ENCODE measurements at regions not wholly inside any gene's neighbourhood (a gene's known extent, or its start where the extent isn't known, plus 50 kb on each side); places are given as distances from the start of the nearest gene placed in this dataset.

DNA sequence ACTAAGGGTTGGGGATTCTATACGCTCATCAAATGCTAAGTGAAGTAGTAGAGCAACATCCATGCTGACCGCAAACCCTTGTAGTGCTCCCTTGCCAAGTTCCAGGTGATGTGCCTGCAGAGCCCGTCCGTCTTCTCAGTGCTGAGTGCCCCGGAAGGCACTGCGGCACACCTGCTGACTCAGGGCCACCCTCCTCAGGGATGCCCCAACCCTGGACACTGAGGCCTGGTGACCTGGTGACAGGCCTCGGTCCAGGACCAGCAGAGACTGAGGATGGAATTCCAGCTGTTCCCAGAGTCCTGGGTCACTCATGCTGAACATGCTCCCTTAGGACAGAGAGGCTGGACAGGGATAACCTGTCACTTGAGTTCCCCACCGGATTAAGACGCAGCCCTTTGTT lies 422.5 kb downstream of the OCA2 start:
- DNase-seq (ENCODE audit: low spot score in 2 of 2), result no peak
- Mint-ChIP-seq H3K9me3 (peaks cover 8 to 11% of the 10 kb centered on the region in 2 donors), H3K27ac (no peak overlapping the region), H3K36me3 (peaks cover 0 to 10% of the 10 kb centered on the region in 2 donors)
- ATAC-seq, result no peak

- Mint-ChIP-seq H3K36me3 (peaks cover 0 to 10% of the 10 kb centered on the region in 2 donors), H3K27ac (no peak overlapping the region), H3K9me3 (peaks cover 5 to 11% of the 10 kb centered on the region in 2 donors)
- ATAC-seq, result no peak
- no peak for DNase-seq (ENCODE audit: low spot score in 2 of 2)
These were observed 423.5 kb downstream of the OCA2 start for GRCh38 chr15:27675571-27675970.

GRCh38 chr15:27674826-27675225 lies 424.3 kb downstream of the OCA2 start:
- Mint-ChIP-seq H3K36me3 (peaks cover 0 to 10% of the 10 kb centered on the region in 2 donors), H3K27ac (no peak overlapping the region), H3K9me3 (peaks cover 5 to 11% of the 10 kb centered on the region in 2 donors)
- no peak for DNase-seq (ENCODE audit: low spot score in 2 of 2)
- no peak for ATAC-seq

- H3K36me3 Mint-ChIP-seq, result peaks cover 0 to 10% of the 10 kb centered on the region in 2 donors
- no peak overlapping the region for H3K27ac Mint-ChIP-seq
- H3K9me3 Mint-ChIP-seq, result peaks cover 5 to 14% of the 10 kb centered on the region in 2 donors
- ATAC-seq (no peak), DNase-seq (ENCODE audit: low spot score in 2 of 2) (no peak)
These were observed 425.2 kb downstream of the OCA2 start for GRCh38 chr15:27673766-27674445.

GRCh38 chr15:27672537-27672936 lies 426.6 kb downstream of the OCA2 start:
- Mint-ChIP-seq H3K27ac (no peak overlapping the region), H3K36me3 (peaks cover 0 to 10% of the 10 kb centered on the region in 2 donors), H3K9me3 (peaks cover 5 to 14% of the 10 kb centered on the region in 2 donors)
- ATAC-seq (no peak), DNase-seq (ENCODE audit: low spot score in 2 of 2) (no peak)

- no peak for DNase-seq (ENCODE audit: low spot score in 2 of 2)
- no peak for ATAC-seq
- H3K36me3 Mint-ChIP-seq, result peaks cover 0 to 10% of the 10 kb centered on the region in 2 donors
- no peak overlapping the region for H3K27ac Mint-ChIP-seq
- peaks cover 8 to 17% of the 10 kb centered on the region in 2 donors for H3K9me3 Mint-ChIP-seq
These were observed 427.2 kb downstream of the OCA2 start for GRCh38 chr15:27671819-27672437.

DNA sequence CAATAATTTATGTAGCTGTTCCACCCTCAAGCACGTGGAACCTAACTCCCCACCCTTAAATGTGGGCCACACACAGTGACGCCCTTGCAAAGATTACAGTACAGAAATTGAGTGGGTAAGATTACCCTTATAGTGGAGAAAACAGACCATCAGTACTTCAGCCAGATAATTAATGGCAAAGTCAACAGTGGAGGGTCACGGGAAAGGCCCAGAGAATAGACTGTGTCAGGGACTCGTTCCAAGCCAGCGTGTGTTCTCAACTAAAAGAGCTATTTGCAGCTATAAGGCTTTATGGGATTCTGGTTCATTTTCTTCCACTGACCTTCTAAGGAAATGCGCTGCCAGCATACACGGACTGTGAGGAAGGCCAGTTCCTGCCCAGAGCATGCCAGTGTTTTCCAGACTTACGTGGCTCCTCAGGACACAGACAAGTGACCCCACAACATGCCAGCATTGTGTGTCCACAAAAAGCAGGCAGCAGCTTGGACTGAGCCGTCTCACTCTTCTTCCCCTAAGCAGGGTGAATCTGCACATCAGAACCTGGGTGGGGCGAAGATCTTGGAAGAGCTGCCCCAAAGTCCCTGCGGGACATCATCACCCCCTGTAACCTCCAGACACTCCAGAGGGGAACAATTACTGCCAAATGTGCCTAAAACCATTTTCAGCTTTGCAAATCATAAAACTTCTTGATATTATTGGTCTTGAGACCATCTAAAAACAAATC lies 428.5 kb downstream of the OCA2 start:
- Mint-ChIP-seq H3K36me3 (peaks cover 0 to 10% of the 10 kb centered on the region in 2 donors), H3K9me3 (peaks cover 10 to 19% of the 10 kb centered on the region in 2 donors), H3K27ac (no peak overlapping the region)
- no peak for ATAC-seq
- no peak for DNase-seq (ENCODE audit: low spot score in 2 of 2)

DNA sequence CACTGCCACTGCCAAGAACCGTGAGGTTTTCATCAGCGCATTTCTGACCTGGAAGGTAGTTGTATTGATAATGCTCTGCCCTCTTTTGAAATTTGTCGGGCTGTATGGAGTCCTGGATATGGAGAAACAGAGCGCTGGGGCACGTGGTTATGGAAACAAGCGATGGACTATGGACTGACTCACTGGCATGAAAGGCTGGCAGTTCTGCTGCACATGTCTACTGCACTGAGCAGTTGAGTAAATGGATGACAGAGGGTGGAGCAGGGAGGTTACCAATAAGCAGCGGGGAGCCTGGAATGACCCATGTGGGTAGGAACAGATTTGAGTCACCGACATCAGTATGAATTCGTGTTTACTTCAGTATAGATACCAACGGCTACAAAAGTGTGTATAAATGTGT lies 429.5 kb downstream of the OCA2 start:
- Mint-ChIP-seq H3K27ac (no peak overlapping the region), H3K36me3 (peaks cover 0 to 10% of the 10 kb centered on the region in 2 donors), H3K9me3 (peaks cover 10 to 19% of the 10 kb centered on the region in 2 donors)
- no peak for DNase-seq (ENCODE audit: low spot score in 2 of 2)
- no peak for ATAC-seq

GRCh38 chr15:27668471-27669220 lies 430.5 kb downstream of the OCA2 start:
- Mint-ChIP-seq H3K27ac (no peak overlapping the region), H3K9me3 (peaks cover 10 to 19% of the 10 kb centered on the region in 2 donors), H3K36me3 (peaks cover 0 to 10% of the 10 kb centered on the region in 2 donors)
- DNase-seq (ENCODE audit: low spot score in 2 of 2) (no peak), ATAC-seq (no peak)

- Mint-ChIP-seq H3K36me3 (no peaks in the 10 kb centered on the region), H3K9me3 (peaks cover 5 to 16% of the 10 kb centered on the region in 2 donors), H3K27ac (no peak overlapping the region)
- DNase-seq (ENCODE audit: low spot score in 2 of 2) (no peak), ATAC-seq (no peak)
These were observed 434.1 kb downstream of the OCA2 start for GRCh38 chr15:27665002-27665401.

DNA sequence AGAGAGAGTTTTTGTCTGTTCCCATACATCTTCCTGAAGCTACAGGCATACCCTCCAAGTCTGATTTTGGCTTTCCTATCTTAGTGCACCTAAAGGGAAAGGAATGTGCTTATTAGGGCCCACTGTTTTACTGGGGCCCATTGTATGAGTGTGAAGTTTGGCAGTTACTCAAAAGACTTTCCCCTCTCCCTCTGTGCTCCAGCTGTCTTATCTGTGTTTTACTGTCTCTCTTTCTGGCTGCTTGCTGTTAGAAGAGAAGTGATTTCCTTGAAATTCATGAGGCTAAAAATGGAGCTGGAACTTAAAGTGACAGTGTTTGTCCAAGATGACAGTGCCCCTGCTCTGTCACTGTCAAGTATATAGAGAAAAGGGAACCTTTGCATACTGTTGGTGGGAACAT lies 436.2 kb downstream of the OCA2 start:
- Mint-ChIP-seq H3K36me3 (no peaks in the 10 kb centered on the region), H3K27ac (no peak overlapping the region), H3K9me3 (peaks cover 9 to 12% of the 10 kb centered on the region in 2 donors)
- DNase-seq (ENCODE audit: low spot score in 2 of 2) (no peak), ATAC-seq (no peak)

DNA sequence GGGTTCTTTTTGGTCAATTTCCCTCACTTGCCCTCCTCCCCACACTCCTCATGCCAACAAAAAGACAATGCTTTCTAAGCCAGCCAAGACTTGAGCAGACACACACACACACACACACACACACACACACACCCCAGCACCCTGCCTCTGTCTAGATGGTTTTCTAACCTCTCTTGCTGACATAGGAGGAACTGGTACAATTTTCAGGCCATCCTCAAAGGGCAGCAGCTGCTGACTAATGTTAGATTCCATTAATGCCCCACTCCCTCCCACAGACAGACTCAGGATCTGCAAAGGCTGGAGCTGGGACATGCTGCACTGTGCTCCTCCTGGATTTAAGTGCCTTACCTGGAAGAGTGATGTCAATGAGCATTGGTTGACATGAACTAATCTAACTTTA lies 438.4 kb downstream of the OCA2 start:
- H3K27ac Mint-ChIP-seq, result no peak overlapping the region
- no peak for ATAC-seq
- no peaks in the 10 kb centered on the region for H3K36me3 Mint-ChIP-seq
- no peak for DNase-seq (ENCODE audit: low spot score in 2 of 2)
- H3K9me3 Mint-ChIP-seq, result peaks cover 4 to 17% of the 10 kb centered on the region in 2 donors

- no peak overlapping the region for H3K27ac Mint-ChIP-seq
- peaks cover 9 to 19% of the 10 kb centered on the region in 2 donors for H3K9me3 Mint-ChIP-seq
- H3K36me3 Mint-ChIP-seq, result peaks cover 0 to 4% of the 10 kb centered on the region in 2 donors
- ATAC-seq (no peak), DNase-seq (ENCODE audit: low spot score in 2 of 2) (no peak)
These were observed 442.7 kb downstream of the OCA2 start for GRCh38 chr15:27656296-27656987.

DNA sequence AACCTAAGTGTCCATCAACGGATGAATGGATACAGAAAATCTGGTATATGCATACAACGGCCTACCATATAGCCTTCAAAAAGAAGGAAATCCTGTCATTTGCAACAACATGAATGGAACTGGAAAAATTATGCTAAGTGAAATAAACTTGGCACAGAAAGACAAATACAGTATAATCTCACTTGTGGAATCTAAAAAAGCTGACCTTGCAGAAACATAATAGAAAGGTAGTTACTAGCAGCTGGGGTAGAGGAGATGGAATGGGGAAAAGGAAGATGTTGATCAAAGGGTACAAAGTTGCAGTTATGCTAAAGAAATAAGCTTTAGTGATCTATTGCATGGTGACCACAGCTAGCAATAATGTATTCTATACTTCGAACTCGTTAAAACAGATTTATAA lies 444.1 kb downstream of the OCA2 start:
- H3K9me3 Mint-ChIP-seq, result peaks cover 9 to 17% of the 10 kb centered on the region in 2 donors
- peaks cover 0 to 4% of the 10 kb centered on the region in 2 donors for H3K36me3 Mint-ChIP-seq
- DNase-seq (ENCODE audit: low spot score in 2 of 2) (no peak), ATAC-seq (no peak)
- no peak overlapping the region for H3K27ac Mint-ChIP-seq

DNA sequence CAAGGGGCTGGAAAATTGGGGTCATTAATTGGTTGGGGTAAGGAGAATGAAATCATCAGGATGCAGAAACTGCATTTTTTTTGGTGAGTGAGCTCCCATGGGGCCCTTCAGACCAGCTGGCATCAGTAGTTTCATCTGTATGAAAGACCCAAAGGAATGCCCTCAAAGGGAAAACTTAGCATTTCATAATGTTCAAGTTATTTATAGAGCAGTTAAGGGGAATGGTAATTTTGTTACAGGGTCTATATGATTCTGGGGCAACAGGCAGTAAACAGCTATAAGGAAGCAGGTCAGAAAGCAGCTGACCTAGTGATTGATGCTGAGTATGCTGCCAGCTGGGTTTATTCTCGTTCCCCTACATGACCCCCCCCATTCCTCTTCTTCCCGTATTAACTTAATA lies 448.9 kb downstream of the OCA2 start:
- H3K36me3 Mint-ChIP-seq, result peaks cover 0 to 4% of the 10 kb centered on the region in 2 donors
- H3K27ac Mint-ChIP-seq, result no peak overlapping the region
- H3K9me3 Mint-ChIP-seq, result peaks cover 4 to 9% of the 10 kb centered on the region in 2 donors
- no peak for DNase-seq (ENCODE audit: low spot score in 2 of 2)
- ATAC-seq, result no peak

GRCh38 chr15:27648359-27648758 lies 450.8 kb downstream of the OCA2 start:
- no peaks in the 10 kb centered on the region for H3K36me3 Mint-ChIP-seq
- H3K9me3 Mint-ChIP-seq, result peaks cover 0 to 11% of the 10 kb centered on the region in 2 donors
- H3K27ac Mint-ChIP-seq, result no peak overlapping the region
- no peak for DNase-seq (ENCODE audit: low spot score in 2 of 2)
- no peak for ATAC-seq
